ENCODE measurements at regions not wholly inside any gene's neighbourhood (a gene's known extent, or its start where the extent isn't known, plus 50 kb on each side); places are given as distances from the start of the nearest gene placed in this dataset.

- no peak for DNase-seq
Observed at GRCh38 chr5:175579742-175580432, 78.0 kb upstream of the HRH2 start.

- no peak for DNase-seq
Observed at GRCh38 chr5:175582697-175583096, 75.2 kb upstream of the HRH2 start.

GRCh38 chr5:175585567-175585966 is 72.3 kb upstream of the HRH2 start:
- DNase-seq: no peak

- DNase-seq: no peak
Observed at GRCh38 chr5:175588709-175589429, 69.0 kb upstream of the HRH2 start.

GRCh38 chr5:175589714-175590113 is 68.2 kb upstream of the HRH2 start:
- DNase-seq: no peak

- no peak for DNase-seq
Observed at GRCh38 chr5:175590471-175590881, 67.4 kb upstream of the HRH2 start.

GRCh38 chr5:175591293-175591692 is 66.6 kb upstream of the HRH2 start:
- no peak for DNase-seq

GRCh38 chr5:175593794-175594193 is 64.1 kb upstream of the HRH2 start:
- DNase-seq: no peak

GRCh38 chr5:175595905-175596304 is 62.0 kb upstream of the HRH2 start:
- DNase-seq: no peak

GRCh38 chr5:175596761-175597189 is 61.1 kb upstream of the HRH2 start:
- DNase-seq: no peak

GRCh38 chr5:175597718-175598117 is 60.2 kb upstream of the HRH2 start:
- peak; percentile 0 to 10 for DNase-seq

GRCh38 chr5:175598774-175599173 is 59.1 kb upstream of the HRH2 start:
- DNase-seq: no peak

GRCh38 chr5:175599210-175599609 is 58.7 kb upstream of the HRH2 start:
- no peak for DNase-seq

- no peak for DNase-seq
Observed at GRCh38 chr5:175603987-175604739, 53.7 kb upstream of the HRH2 start.

- DNase-seq: no peak
Observed at GRCh38 chr5:175606409-175606808, 51.5 kb upstream of the HRH2 start.

All from SHP77 (cell line).